CD14-positive monocyte (primary cell): ENCODE measurements at regions not wholly inside any gene's neighbourhood (a gene's known extent, or its start where the extent isn't known, plus 50 kb on each side); places are given as distances from the start of the nearest gene placed in this dataset.

Experiments used
- DNase-seq, 3 donors: peaks; one replicate each; pipeline ENCODE4 v3.0.0-alpha.2; 2011 to 2022
- H2AFZ ChIP-seq: 2 replicates; pipeline ENCODE4 v1.6.0; 2012; ENCODE audit warnings: mild to moderate bottlenecking, low read depth, low read length, inconsistent platforms; ENCODE audit not compliant: insufficient read depth, poor library complexity, severe bottlenecking
- H3K27ac ChIP-seq, 2 donors: 1 replicate in 1 of 2; 2 replicates in 1 of 2; pipeline ENCODE4 v1.5.1; 2012 to 2013; ENCODE audit warnings: low read length in 2 of 2, control low read depth in 1 of 2, inconsistent platforms in 1 of 2, low read depth in 1 of 2, mild to moderate bottlenecking in 1 of 2
- H3K27me3 ChIP-seq, 2 donors: one replicate each; pipeline versions ENCODE4 v1.6.0 to v1.6.1; 2011 to 2013; ENCODE audit warnings: low read length in 2 of 2; ENCODE audit not compliant: control insufficient read depth in 2 of 2, insufficient read depth in 2 of 2
- H3K36me3 ChIP-seq, 2 donors: replicated peaks in 1 of 2; 1 replicate in 1 of 2; 2 replicates in 1 of 2; pipeline versions ENCODE4 v1.5.1 to v1.6.1; 2012 to 2013; ENCODE audit warnings: low read length in 2 of 2, control low read depth in 1 of 2, inconsistent platforms in 1 of 2, mild to moderate bottlenecking in 1 of 2; ENCODE audit not compliant: insufficient read depth in 2 of 2, control insufficient read depth in 1 of 2
- H3K4me1 ChIP-seq, 2 donors: 1 replicate in 1 of 2; 2 replicates in 1 of 2; pipeline versions ENCODE4 v1.5.1 to v1.6.1; 2012 to 2013; ENCODE audit warnings: low read length in 2 of 2, control low read depth in 1 of 2, inconsistent platforms in 1 of 2, mild to moderate bottlenecking in 1 of 2, moderate library complexity in 1 of 2; ENCODE audit not compliant: insufficient read depth in 2 of 2, control insufficient read depth in 1 of 2
- H3K4me2 ChIP-seq: replicated peaks from 2 replicates; pipeline ENCODE3; 2012; ENCODE audit warnings: low read length, moderate library complexity, mild to moderate bottlenecking; ENCODE audit not compliant: poor library complexity, severe bottlenecking; ENCODE audit errors: extremely low read depth
- H3K4me3 ChIP-seq, 3 experiments: fragments of 200-600 bp in 1 of 3; sonication (generic) in 1 of 3; replicated peaks in 1 of 3; 1 replicate in 2 of 3; 2 replicates in 1 of 3; pipeline ENCODE4 v1.5.1; 2011 to 2013; ENCODE audit warnings: low read length in 3 of 3, mild to moderate bottlenecking in 3 of 3, control low read depth in 2 of 3, low read depth in 2 of 3, inconsistent platforms in 1 of 3, moderate library complexity in 1 of 3
- H3K79me2 ChIP-seq: 2 replicates; pipeline ENCODE4 v1.6.0; 2012; ENCODE audit warnings: mild to moderate bottlenecking, control low read depth, inconsistent platforms, low read length, moderate library complexity; ENCODE audit not compliant: insufficient read depth
- H3K9ac ChIP-seq: 2 replicates; pipeline ENCODE4 v1.6.0; 2017; ENCODE audit warnings: low read length, mild to moderate bottlenecking; ENCODE audit not compliant: insufficient read depth, poor library complexity, severe bottlenecking
- H3K9me3 ChIP-seq, 2 donors: replicated peaks in 1 of 2; 1 replicate in 1 of 2; 2 replicates in 1 of 2; pipeline versions ENCODE4 v1.5.1 to v1.6.1; 2012 to 2013; ENCODE audit warnings: low read length in 2 of 2, control low read depth in 1 of 2; ENCODE audit not compliant: control insufficient read depth in 1 of 2, insufficient read depth in 1 of 2
- H4K20me1 ChIP-seq: 2 replicates; pipeline ENCODE4 v1.6.0; 2012; ENCODE audit warnings: mild to moderate bottlenecking, low read length, control low read depth, moderate library complexity; ENCODE audit not compliant: insufficient read depth
- H3K27ac Mint-ChIP-seq, 7 donors: one replicate each; pipeline ENCODE4 v1.8.0; 2020; ENCODE audit warnings: mild to moderate bottlenecking in 7 of 7, mixed read lengths in 7 of 7, moderate library complexity in 6 of 7, inconsistent platforms in 2 of 7
- H3K27me3 Mint-ChIP-seq, 3 donors: one replicate each; pipeline ENCODE4 v1.8.0; 2021 to 2022; ENCODE audit warnings: low read depth in 3 of 3, mild to moderate bottlenecking in 3 of 3, mixed read lengths in 3 of 3, moderate library complexity in 3 of 3, inconsistent platforms in 1 of 3
- H3K36me3 Mint-ChIP-seq, 2 donors: one replicate each; pipeline ENCODE4 v1.8.0; 2020; ENCODE audit warnings: mixed read lengths in 2 of 2, inconsistent platforms in 1 of 2, mild to moderate bottlenecking in 1 of 2
- H3K4me1 Mint-ChIP-seq: one replicate; pipeline ENCODE4 v1.8.0; 2020; ENCODE audit warnings: mild to moderate bottlenecking, mixed read lengths
- H3K4me3 Mint-ChIP-seq, 2 donors: one replicate each; pipeline ENCODE4 v1.8.0; 2020; ENCODE audit warnings: mild to moderate bottlenecking in 2 of 2, mixed read lengths in 2 of 2, moderate library complexity in 1 of 2
- H3K9me3 Mint-ChIP-seq, 7 donors: one replicate each; pipeline ENCODE4 v1.8.0; 2020 to 2022; ENCODE audit warnings: mixed read lengths in 7 of 7, mild to moderate bottlenecking in 6 of 7, moderate library complexity in 6 of 7, inconsistent platforms in 2 of 7
- CTCF ChIP-seq: fragments of 200-600 bp; IDR thresholded peaks from one replicate; pipeline ENCODE4 v1.8.0; 2022; ENCODE audit warnings: antibody characterized with exemption, mild to moderate bottlenecking
- WGBS: methylation state at CpG from one replicate; pipeline ENCODE4 v1.1.5; 2013; ENCODE audit warnings: missing lambda C conversion rate; ENCODE audit not compliant: insufficient coverage; 5-methylcytosine and 5-hydroxymethylcytosine counted together
- intact Hi-C, 2 donors: fragments of 100-400 bp; cut with micrococcal nuclease; formaldehyde crosslinking; loops; one replicate each; pipeline versions ENCODE4 v1.15.0 to v1.15.1; 2023

GRCh38 chr6:134368670-134369069 is 50.8 kb upstream of the SGK1 start:
- intact Hi-C loops: no loop called here
- no peak overlapping the region for H3K4me3 Mint-ChIP-seq
- Histone ChIP-seq H3K27ac (no peak overlapping the region), H3K9ac (no peak overlapping the region), H2AFZ (peak overlapping the region; percentile 25), H3K36me3 (no peaks in the 10 kb centered on the region), H3K4me1 (peaks cover 21 to 22% of the 10 kb centered on the region in 2 donors), H3K4me3 (no peak overlapping the region), H3K9me3 (no peaks in the 10 kb centered on the region), H3K4me2 (no peak overlapping the region), H3K79me2 (no peaks in the 10 kb centered on the region), H4K20me1 (no peaks in the 10 kb centered on the region), H3K27me3 (no peaks in the 10 kb centered on the region)
- TF ChIP-seq CTCF: no peak
- H3K27ac Mint-ChIP-seq: peak overlapping the region in 1 of 7 donors; percentile 10
- peaks cover 0 to 2% (median 1%) of the 10 kb centered on the region in 3 donors for H3K27me3 Mint-ChIP-seq
- DNase-seq: no peak
- H3K4me1 Mint-ChIP-seq: peaks cover 31% of the 10 kb centered on the region
- peaks cover 4 to 5% of the 10 kb centered on the region in 2 donors for H3K36me3 Mint-ChIP-seq
- WGBS: no CpG with 5 or more reads among the region's 2 CpGs
- H3K9me3 Mint-ChIP-seq: peaks cover 0 to 2% (median 0%) of the 10 kb centered on the region in 7 donors
